HG03196 (cell line): ENCODE measurements at regions not wholly inside any gene's neighbourhood (a gene's known extent, or its start where the extent isn't known, plus 50 kb on each side); places are given as distances from the start of the nearest gene placed in this dataset.

Experiments
- ATAC-seq: cut with Tn5 transposase; IDR thresholded peaks from one replicate; pipeline ENCODE4 v1.9.1; 2021; ENCODE audit not compliant: unreplicated experiment

GRCh38 chr13:24107955-24108614, 52.4 kb upstream of the SPATA13 start:
- no peak for ATAC-seq

- no peak for ATAC-seq
Measured at GRCh38 chr13:24108615-24108965, 51.9 kb upstream of the SPATA13 start.

GRCh38 chr13:24110011-24110410, 50.5 kb upstream of the SPATA13 start:
- no peak for ATAC-seq
